Immature natural killer cell (primary cell): ENCODE measurements at regions not wholly inside any gene's neighbourhood (a gene's known extent, or its start where the extent isn't known, plus 50 kb on each side); places are given as distances from the start of the nearest gene placed in this dataset.

Source experiments
- DNase-seq, 3 donors: peaks; one replicate each; pipeline ENCODE4 v3.0.0; 2022; ENCODE audit warnings: mixed read lengths in 1 of 3
- H3K27ac Mint-ChIP-seq, 6 donors: one replicate each; pipeline ENCODE4 v1.8.0; 2020; ENCODE audit warnings: mixed read lengths in 6 of 6, mild to moderate bottlenecking in 5 of 6, inconsistent platforms in 4 of 6, moderate library complexity in 3 of 6
- H3K27me3 Mint-ChIP-seq, 3 donors: one replicate each; pipeline ENCODE4 v1.8.0; 2020 to 2021; ENCODE audit warnings: low read depth in 3 of 3, mild to moderate bottlenecking in 3 of 3, mixed read lengths in 3 of 3, moderate library complexity in 3 of 3, inconsistent platforms in 1 of 3
- H3K36me3 Mint-ChIP-seq, 3 donors: one replicate each; pipeline ENCODE4 v1.8.0; 2020; ENCODE audit warnings: mixed read lengths in 3 of 3, inconsistent platforms in 2 of 3, mild to moderate bottlenecking in 2 of 3
- H3K4me1 Mint-ChIP-seq, 2 donors: one replicate each; pipeline ENCODE4 v1.8.0; 2020; ENCODE audit warnings: inconsistent platforms in 2 of 2, mild to moderate bottlenecking in 2 of 2, mixed read lengths in 2 of 2, moderate library complexity in 1 of 2
- H3K4me3 Mint-ChIP-seq, 5 donors: one replicate each; pipeline ENCODE4 v1.8.0; 2020; ENCODE audit warnings: mild to moderate bottlenecking in 5 of 5, mixed read lengths in 5 of 5, inconsistent platforms in 3 of 5, moderate library complexity in 3 of 5
- H3K9me3 Mint-ChIP-seq, 6 donors: one replicate each; pipeline ENCODE4 v1.8.0; 2020; ENCODE audit warnings: mild to moderate bottlenecking in 6 of 6, mixed read lengths in 6 of 6, inconsistent platforms in 4 of 6, moderate library complexity in 3 of 6

- no peak for DNase-seq
- Mint-ChIP-seq H3K27ac (no peak overlapping the region), H3K27me3 (no peaks in the 10 kb centered on the region), H3K9me3 (peaks cover 0 to 29% (median 12%) of the 10 kb centered on the region in 6 donors), H3K4me3 (no peak overlapping the region), H3K36me3 (no peaks in the 10 kb centered on the region), H3K4me1 (no peaks in the 10 kb centered on the region)
Observed at GRCh38 chr4:59222221-59222620, 1977.9 kb upstream of the ADGRL3 start.

GRCh38 chr4:59223292-59223941, 1976.7 kb upstream of the ADGRL3 start:
- Mint-ChIP-seq H3K36me3 (no peaks in the 10 kb centered on the region), H3K4me3 (no peak overlapping the region), H3K4me1 (no peaks in the 10 kb centered on the region), H3K27me3 (peaks cover 0 to 2% (median 0%) of the 10 kb centered on the region in 3 donors), H3K27ac (no peak overlapping the region), H3K9me3 (peaks cover 5 to 32% (median 13%) of the 10 kb centered on the region in 6 donors)
- DNase-seq, result no peak

GRCh38 chr4:59238212-59238611, 1961.9 kb upstream of the ADGRL3 start:
- peaks cover 0 to 6% (median 0%) of the 10 kb centered on the region in 3 donors for H3K27me3 Mint-ChIP-seq

DNA sequence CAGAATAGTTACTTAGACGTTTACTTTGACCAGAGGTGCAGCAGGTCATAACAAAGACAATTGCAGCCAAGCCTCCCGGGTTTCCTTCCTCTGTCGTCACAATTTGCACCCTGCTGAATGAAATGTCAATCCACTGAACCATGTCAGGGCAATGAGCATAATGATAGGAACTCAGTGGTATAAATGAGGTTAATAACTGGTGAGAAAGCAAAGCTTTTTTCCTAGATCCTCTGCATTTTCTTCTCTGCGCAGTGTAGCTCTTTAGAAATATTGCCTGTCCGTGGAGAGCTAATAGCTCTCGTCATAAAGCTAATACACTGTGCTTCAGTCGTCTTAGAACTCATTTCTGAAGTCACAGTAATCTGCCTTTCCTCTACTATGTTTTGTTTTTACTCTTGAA, 1960.1 kb upstream of the ADGRL3 start:
- Mint-ChIP-seq H3K4me3 (no peak overlapping the region), H3K27ac (no peak overlapping the region), H3K4me1 (no peaks in the 10 kb centered on the region), H3K36me3 (peaks cover 0 to 2% (median 0%) of the 10 kb centered on the region in 3 donors), H3K27me3 (peaks cover 0 to 2% (median 1%) of the 10 kb centered on the region in 3 donors), H3K9me3 (peaks cover 8 to 70% (median 32%) of the 10 kb centered on the region in 6 donors)
- no peak for DNase-seq

More at GRCh38 chr4:59238212-59238611, 1961.9 kb upstream of the ADGRL3 start:
- peaks cover 12 to 69% (median 36%) of the 10 kb centered on the region in 6 donors for H3K9me3 Mint-ChIP-seq
- H3K4me3 Mint-ChIP-seq, result no peak overlapping the region
- DNase-seq, result no peak
- no peaks in the 10 kb centered on the region for H3K4me1 Mint-ChIP-seq
- no peaks in the 10 kb centered on the region for H3K36me3 Mint-ChIP-seq
- H3K27ac Mint-ChIP-seq, result no peak overlapping the region

DNA sequence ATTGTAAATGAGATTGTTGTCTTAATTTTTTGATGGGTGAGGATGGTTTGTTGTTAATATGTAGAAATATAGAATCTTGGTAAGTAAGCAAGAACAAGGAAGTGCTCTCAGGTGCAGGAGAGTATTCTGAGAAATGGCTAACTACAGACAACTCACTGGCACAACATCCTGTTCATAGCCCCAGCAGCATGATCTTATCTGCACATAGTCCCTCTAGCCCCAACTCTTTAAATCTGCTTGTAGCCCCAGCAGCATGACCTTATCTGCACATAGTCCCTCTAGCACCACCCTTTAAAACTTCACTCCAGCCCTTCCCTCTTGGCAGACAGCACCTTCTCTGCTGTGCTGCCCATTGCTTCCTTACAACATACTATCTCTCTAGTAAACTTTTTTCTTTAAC, 1957.1 kb upstream of the ADGRL3 start:
- H3K27ac Mint-ChIP-seq, result no peak overlapping the region
- peaks cover 0 to 1% (median 0%) of the 10 kb centered on the region in 3 donors for H3K27me3 Mint-ChIP-seq
- peaks cover 0 to 2% (median 0%) of the 10 kb centered on the region in 3 donors for H3K36me3 Mint-ChIP-seq
- H3K4me3 Mint-ChIP-seq, result no peak overlapping the region
- no peaks in the 10 kb centered on the region for H3K4me1 Mint-ChIP-seq
- H3K9me3 Mint-ChIP-seq, result peaks cover 3 to 62% (median 19%) of the 10 kb centered on the region in 6 donors
- no peak for DNase-seq

DNA sequence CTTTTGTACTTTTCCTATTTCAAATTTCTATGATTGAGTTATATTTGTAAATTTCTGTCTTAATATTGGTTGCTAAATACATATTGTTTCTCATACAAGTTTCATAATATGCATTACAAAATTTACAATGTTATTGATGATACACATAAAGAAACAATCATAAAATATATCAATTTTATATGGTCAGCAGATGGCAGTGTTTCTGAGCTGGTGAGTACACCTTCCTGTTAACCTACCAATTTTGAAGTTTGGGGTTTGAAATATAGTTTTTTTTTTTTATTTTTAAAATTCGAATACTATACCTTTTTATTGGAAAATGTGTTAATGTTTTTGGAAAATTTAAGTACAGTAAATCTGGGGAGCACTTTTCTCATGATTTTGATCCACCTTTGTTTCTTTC, 1953.1 kb upstream of the ADGRL3 start:
- no peak overlapping the region for H3K27ac Mint-ChIP-seq

DNA sequence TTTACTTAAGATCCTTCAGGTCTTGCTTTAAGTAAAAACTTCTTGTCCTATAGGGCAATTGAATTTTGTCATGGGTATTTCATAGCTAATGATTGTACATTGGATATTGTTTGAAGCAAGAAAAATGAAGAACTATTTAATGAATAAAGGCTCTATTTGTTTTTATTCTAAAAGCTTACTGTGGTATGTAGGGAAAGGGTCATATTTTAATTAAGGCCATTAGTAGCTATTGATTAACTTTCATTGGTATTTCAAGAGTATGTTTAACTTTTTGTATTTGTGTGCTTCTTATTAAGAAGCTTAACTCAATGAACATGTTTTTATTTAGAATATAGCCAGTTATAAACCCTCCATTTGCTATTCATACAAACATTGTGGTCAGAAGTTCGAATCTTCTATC, 1951.8 kb upstream of the ADGRL3 start:
- no peak overlapping the region for H3K4me3 Mint-ChIP-seq
- peaks cover 0 to 2% (median 0%) of the 10 kb centered on the region in 3 donors for H3K36me3 Mint-ChIP-seq
- peaks cover 0 to 41% (median 8%) of the 10 kb centered on the region in 6 donors for H3K9me3 Mint-ChIP-seq
- no peak overlapping the region for H3K27ac Mint-ChIP-seq
- H3K4me1 Mint-ChIP-seq, result no peaks in the 10 kb centered on the region
- no peak for DNase-seq
- peaks cover 0 to 1% (median 0%) of the 10 kb centered on the region in 3 donors for H3K27me3 Mint-ChIP-seq

More for the DNA sequence above, 1953.1 kb upstream of the ADGRL3 start:
- H3K4me3 Mint-ChIP-seq, result no peak overlapping the region
- no peaks in the 10 kb centered on the region for H3K4me1 Mint-ChIP-seq
- DNase-seq, result no peak
- H3K27me3 Mint-ChIP-seq, result peaks cover 0 to 1% (median 0%) of the 10 kb centered on the region in 3 donors
- H3K9me3 Mint-ChIP-seq, result peaks cover 0 to 45% (median 11%) of the 10 kb centered on the region in 6 donors
- H3K36me3 Mint-ChIP-seq, result peaks cover 0 to 2% (median 0%) of the 10 kb centered on the region in 3 donors

- Mint-ChIP-seq H3K4me1 (no peaks in the 10 kb centered on the region), H3K27me3 (peaks cover 0 to 1% (median 0%) of the 10 kb centered on the region in 3 donors), H3K27ac (no peak overlapping the region), H3K4me3 (no peak overlapping the region), H3K9me3 (peaks cover 0 to 36% (median 6%) of the 10 kb centered on the region in 6 donors), H3K36me3 (peaks cover 0 to 1% (median 0%) of the 10 kb centered on the region in 3 donors)
- DNase-seq, result no peak
Observed at GRCh38 chr4:59249110-59249509, 1951.0 kb upstream of the ADGRL3 start.

DNA sequence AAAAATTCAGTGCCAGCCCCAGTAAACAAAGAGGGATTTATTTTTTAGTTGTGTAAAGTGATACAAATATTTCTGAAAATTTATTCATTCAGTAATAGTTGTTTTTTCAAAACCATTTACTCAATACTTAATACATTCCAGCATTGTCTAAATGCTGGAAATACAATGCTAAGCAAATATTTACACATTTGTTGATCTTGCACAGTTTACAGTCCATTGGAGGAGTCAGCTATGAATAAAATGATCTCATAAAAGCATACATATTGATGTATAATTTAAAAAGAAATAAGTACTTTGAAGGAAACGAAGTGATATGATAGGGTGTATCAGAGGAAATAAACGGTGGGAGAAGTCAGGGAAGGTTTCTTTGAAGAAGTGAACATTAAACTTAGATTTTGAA, 1942.1 kb upstream of the ADGRL3 start:
- Mint-ChIP-seq H3K4me3 (no peak overlapping the region), H3K9me3 (peaks cover 2 to 52% (median 20%) of the 10 kb centered on the region in 6 donors), H3K36me3 (peaks cover 0 to 3% (median 0%) of the 10 kb centered on the region in 3 donors), H3K4me1 (no peaks in the 10 kb centered on the region), H3K27ac (no peak overlapping the region), H3K27me3 (no peaks in the 10 kb centered on the region)
- DNase-seq, result no peak

DNA sequence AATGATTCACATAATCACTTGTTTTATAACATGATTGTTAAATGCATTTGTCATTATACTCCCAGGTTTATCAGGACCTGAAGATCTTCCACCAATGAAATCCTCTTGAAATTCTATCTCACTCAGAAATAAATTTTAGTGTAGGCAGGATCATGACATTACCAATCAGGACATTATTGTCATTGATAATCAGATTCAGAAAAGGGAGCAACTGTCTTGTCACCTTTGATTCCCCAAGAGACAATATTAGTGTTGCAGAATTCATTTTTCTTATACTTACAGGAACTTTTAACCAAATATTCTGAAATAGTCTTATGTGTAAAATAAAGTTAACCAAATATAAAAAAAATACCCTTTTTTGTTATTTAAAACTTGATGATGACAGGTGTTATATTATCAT, 1892.5 kb upstream of the ADGRL3 start:
- Mint-ChIP-seq H3K4me3 (no peak overlapping the region), H3K27me3 (no peaks in the 10 kb centered on the region), H3K36me3 (no peaks in the 10 kb centered on the region), H3K27ac (no peak overlapping the region), H3K4me1 (no peaks in the 10 kb centered on the region), H3K9me3 (peaks cover 0 to 33% (median 12%) of the 10 kb centered on the region in 6 donors)
- no peak for DNase-seq

- Mint-ChIP-seq H3K27ac (no peak overlapping the region), H3K4me1 (no peaks in the 10 kb centered on the region), H3K4me3 (no peak overlapping the region), H3K36me3 (no peaks in the 10 kb centered on the region), H3K9me3 (peaks cover 0 to 53% (median 18%) of the 10 kb centered on the region in 6 donors), H3K27me3 (no peaks in the 10 kb centered on the region)
- no peak for DNase-seq
Observed at GRCh38 chr4:59314637-59315036, 1885.5 kb upstream of the ADGRL3 start.

DNA sequence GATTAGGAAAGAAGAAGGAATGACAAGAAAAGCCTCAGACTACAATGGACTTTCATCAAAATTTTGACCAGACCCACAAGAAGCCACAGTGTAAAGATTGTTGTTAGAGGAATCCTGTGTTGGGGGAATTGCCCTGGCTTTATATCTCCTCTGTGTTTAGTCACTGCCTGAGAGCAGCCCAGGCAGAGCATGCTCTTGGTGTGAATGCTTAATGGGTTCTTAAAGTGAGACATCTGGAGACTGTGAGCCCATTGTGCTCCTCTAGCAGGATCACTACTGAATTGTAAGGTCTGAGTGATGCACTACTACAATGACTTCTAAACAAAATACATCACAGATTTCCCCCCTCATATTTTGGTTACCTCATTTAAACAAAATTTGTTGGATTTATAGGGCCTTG, 1860.5 kb upstream of the ADGRL3 start:
- H3K27me3 Mint-ChIP-seq, result peaks cover 1 to 4% (median 2%) of the 10 kb centered on the region in 3 donors
- H3K9me3 Mint-ChIP-seq, result peaks cover 8 to 56% (median 21%) of the 10 kb centered on the region in 6 donors
- H3K36me3 Mint-ChIP-seq, result no peaks in the 10 kb centered on the region
- no peak overlapping the region for H3K4me3 Mint-ChIP-seq
- H3K4me1 Mint-ChIP-seq, result no peaks in the 10 kb centered on the region
- DNase-seq, result no peak
- H3K27ac Mint-ChIP-seq, result no peak overlapping the region

GRCh38 chr4:59341506-59341905, 1858.6 kb upstream of the ADGRL3 start:
- no peak for DNase-seq
- H3K27me3 Mint-ChIP-seq, result peaks cover 1 to 4% (median 2%) of the 10 kb centered on the region in 3 donors
- no peak overlapping the region for H3K27ac Mint-ChIP-seq
- no peaks in the 10 kb centered on the region for H3K36me3 Mint-ChIP-seq
- H3K9me3 Mint-ChIP-seq, result peaks cover 13 to 53% (median 26%) of the 10 kb centered on the region in 6 donors
- H3K4me3 Mint-ChIP-seq, result no peak overlapping the region
- H3K4me1 Mint-ChIP-seq, result no peaks in the 10 kb centered on the region

- peaks cover 8 to 45% (median 13%) of the 10 kb centered on the region in 6 donors for H3K9me3 Mint-ChIP-seq
- DNase-seq, result no peak
- H3K4me1 Mint-ChIP-seq, result no peaks in the 10 kb centered on the region
- H3K27ac Mint-ChIP-seq, result no peak overlapping the region
- no peaks in the 10 kb centered on the region for H3K36me3 Mint-ChIP-seq
- no peak overlapping the region for H3K4me3 Mint-ChIP-seq
- H3K27me3 Mint-ChIP-seq, result no peaks in the 10 kb centered on the region
Observed at GRCh38 chr4:59348949-59349348, 1851.2 kb upstream of the ADGRL3 start.

- H3K4me3 Mint-ChIP-seq, result no peak overlapping the region
- DNase-seq, result no peak
- H3K36me3 Mint-ChIP-seq, result no peaks in the 10 kb centered on the region
- peaks cover 0 to 45% (median 15%) of the 10 kb centered on the region in 6 donors for H3K9me3 Mint-ChIP-seq
- H3K4me1 Mint-ChIP-seq, result no peaks in the 10 kb centered on the region
- no peak overlapping the region for H3K27ac Mint-ChIP-seq
- peaks cover 0 to 2% (median 0%) of the 10 kb centered on the region in 3 donors for H3K27me3 Mint-ChIP-seq
Observed at GRCh38 chr4:59369229-59369628, 1830.9 kb upstream of the ADGRL3 start.
